ENCODE measurements at regions not wholly inside any gene's neighbourhood (a gene's known extent, or its start where the extent isn't known, plus 50 kb on each side); places are given as distances from the start of the nearest gene placed in this dataset.
"Not testable (repeated sequence)": the region's sequence is repeated elsewhere in the genome, so short reads cannot be mapped to it uniquely, and the experiment has no call there.

DNA sequence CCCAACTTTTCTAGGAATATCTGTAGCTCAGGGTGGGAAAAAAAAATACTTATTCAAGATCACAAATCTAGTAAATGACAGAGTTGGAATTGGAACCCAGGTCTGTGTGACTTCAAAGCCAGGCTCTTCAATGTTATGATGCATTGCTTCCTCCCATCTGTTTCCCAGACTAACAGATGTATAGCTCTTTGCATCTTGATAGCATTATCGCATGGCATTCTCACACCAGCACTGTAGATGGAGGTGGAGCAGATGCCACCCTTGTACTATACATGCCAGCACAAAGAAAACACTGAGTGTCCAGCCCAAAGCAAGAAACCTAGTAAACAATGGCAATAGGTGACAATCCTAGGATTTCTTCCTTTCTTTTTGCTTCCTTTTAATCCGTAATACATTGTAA lies 497.3 kb downstream of the NEBL start:
- DNase-seq (ENCODE audit: low spot score), result no peak

DNA sequence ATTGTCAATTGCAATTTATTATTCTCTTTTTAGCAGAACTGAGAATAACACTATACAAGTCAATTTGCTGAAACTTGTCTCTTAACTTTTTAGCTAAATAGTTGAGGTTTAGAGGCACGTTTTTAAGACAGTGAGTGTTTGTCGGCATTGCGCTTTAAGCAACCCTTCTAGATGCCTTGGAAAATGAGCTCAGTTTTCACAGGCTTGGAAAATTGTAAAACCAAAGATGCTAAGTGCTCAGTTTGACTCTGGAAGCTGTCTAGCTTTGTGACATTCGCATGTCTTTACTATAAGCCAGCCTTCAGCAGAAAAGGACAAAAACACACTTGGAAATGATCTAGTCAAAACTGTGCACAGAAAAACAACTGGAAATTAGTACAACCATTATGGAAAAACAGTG lies 500.4 kb downstream of the NEBL start:
- no peak for DNase-seq (ENCODE audit: low spot score)

GRCh38 chr10:20396205-20396604 lies 500.9 kb downstream of the NEBL start:
- DNase-seq (ENCODE audit: low spot score), result no peak

- no peak for DNase-seq (ENCODE audit: low spot score)
Observed at GRCh38 chr10:20391629-20392028, 505.5 kb downstream of the NEBL start.

DNA sequence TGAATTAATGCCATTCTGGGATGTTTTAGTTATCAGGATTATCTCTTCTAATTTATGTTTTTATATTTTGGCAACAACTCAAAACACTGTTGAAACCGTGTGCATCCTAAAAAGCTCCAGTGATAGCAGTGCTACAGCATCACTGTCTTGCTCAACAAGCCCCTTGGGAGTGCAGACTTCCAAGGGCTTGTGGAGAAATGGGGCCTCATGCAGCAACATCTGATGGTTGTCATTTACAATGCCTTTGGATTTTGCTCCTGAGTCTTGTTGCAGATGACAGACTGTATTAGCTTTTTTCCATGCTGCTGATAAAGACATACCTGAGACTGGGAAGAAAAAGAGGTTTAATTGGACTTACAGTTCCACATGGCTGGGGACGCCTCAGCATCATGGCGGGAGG lies 515.4 kb downstream of the NEBL start:
- DNase-seq (ENCODE audit: low spot score), result no peak

GRCh38 chr10:20380401-20380800 lies 516.7 kb downstream of the NEBL start:
- no peak for DNase-seq (ENCODE audit: low spot score)

DNA sequence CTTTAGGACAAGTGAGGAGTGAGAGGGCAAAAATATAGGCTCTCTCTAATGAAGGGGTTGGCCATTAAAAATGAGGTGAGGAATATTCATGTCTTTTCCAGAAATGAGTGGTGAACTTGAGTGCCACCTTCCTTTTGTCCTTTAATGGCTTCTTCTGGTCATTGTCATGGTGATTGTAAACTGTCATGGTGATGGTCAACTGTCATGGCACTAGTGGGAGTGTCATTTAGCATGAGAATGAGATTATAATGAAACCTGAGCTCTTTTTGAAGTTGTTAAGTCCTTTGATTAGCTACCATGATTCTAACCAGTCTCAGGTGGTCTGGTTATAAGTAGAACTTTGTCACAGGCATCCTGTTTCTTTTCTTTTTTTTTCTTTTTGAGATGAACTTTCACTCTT lies 524.4 kb downstream of the NEBL start:
- no peak for DNase-seq (ENCODE audit: low spot score)

DNA sequence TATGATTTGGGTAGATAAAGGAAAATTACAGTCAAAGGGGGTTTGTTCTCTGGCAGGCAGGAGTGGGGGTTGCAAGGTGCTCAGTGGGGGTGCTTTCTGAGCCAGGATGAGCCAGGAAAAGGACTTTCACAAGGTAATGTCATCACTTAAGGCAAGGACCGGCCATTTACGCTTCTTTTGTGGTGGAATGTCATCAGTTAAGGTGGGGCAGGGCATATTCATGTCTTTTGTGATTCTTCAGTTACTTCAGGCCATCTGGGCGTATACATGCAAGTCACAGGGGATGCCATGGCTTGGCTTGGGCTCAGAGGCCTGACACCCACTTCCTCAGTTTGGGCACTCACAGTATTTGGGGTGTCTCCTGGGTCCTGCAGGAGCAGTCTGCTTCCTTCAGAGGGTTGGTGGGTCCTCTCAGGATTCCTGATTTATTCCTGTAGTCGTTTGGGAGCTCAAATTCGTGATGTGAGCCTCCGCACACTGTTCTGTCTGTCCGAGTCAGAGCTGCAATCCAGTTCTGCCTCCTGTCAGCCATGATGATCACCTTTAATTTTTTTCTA lies 526.1 kb downstream of the NEBL start:
- DNase-seq (ENCODE audit: low spot score), result not testable (repeated sequence)

DNA sequence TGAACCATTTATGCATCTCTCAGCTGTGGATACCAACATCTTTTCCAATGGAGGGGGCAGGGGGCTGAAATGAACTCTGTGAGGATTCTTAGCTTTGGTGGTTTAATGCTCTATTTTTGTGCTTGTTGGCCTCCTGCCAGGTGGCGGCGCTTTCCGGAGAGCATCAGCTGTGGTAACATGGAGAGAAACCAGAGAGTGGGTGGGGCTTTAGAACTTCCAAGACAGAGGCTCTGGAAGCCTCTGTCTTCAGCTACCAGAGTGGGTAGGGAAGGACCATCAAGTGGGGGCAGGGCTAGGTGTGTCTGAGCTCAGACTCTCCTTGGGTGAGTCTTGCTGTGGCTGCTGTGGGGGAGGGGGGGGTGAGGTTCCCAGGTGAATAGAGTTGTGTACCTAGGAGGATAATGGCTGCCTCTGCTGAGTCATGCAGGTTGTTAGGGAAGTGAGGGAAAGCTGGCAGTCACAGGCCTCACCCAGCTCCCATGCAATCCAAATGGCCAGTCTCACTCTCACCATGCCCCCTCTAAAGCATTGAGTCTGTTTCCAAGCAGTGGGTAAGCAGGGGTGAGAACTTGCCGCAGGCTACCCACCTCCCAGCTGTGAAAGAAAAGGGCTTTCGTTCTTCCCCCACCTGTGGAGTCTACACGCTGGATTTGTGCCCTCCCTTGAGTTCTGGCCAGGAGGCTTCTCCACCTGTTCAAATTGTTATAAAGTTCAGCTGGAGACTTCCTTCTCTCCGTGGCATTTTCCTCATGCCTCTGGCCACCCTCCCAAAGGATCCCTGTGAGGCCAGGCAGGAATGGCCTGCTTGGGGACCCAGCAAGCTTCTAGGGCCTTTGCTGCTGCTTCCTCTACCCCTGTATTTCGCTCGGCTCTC lies 527.0 kb downstream of the NEBL start:
- DNase-seq (ENCODE audit: low spot score), result no peak

DNA sequence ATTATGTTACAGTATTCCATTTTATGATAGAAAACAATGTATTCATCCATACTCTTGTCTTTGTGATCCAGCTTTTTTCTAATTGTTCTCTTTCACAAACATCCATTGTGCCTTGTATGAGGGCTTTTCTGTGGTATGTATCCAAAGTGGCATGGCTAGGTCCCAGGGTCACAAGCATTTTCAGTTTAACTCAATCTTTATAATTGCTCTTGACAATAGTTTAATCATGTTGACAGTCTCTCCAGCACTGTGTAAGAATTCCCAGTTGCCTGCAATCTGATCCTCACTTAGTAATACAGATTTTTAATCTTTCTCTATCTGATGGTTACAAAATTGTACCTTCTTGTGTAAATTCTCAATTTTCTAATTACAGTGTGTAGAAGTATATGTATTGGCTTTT lies 533.4 kb downstream of the NEBL start:
- no peak for DNase-seq (ENCODE audit: low spot score)

DNA sequence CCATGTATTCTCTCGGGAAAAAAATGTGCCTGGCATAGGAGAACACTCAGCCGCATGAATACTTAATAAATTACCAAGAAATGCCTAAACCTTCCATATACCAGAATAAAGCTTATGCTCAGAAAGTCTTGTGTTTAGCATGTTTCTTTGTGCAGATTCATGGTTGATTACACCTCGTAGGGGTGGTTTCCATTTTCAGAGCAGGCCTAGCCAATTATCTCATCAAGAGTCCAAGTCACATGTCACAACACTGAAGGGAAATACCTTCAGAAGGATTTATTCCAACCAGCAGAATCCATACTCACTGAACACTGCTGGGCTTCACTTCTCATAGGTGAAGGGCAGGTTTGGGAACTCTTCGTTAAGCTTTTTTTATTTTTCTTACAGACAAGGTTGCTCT lies 539.7 kb downstream of the PLXDC2 start:
- DNase-seq (ENCODE audit: low spot score), result no peak

- DNase-seq (ENCODE audit: low spot score), result no peak
Observed at GRCh38 chr10:20355011-20355410, 538.8 kb downstream of the PLXDC2 start.

GRCh38 chr10:20354166-20354565 lies 537.9 kb downstream of the PLXDC2 start:
- no peak for DNase-seq (ENCODE audit: low spot score)

GRCh38 chr10:20350509-20350908 lies 534.3 kb downstream of the PLXDC2 start:
- no peak for DNase-seq (ENCODE audit: low spot score)

- DNase-seq (ENCODE audit: low spot score), result no peak
Observed at GRCh38 chr10:20343036-20343435, 526.8 kb downstream of the PLXDC2 start.
